Activated CD4-positive, alpha-beta memory T cell treated with anti-CD3 and anti-CD28 coated beads, Interleukin-2, amount 10 ng/mL, durations not matched to agents 7 days and 5 days (primary cell): ENCODE measurements at regions not wholly inside any gene's neighbourhood (a gene's known extent, or its start where the extent isn't known, plus 50 kb on each side); places are given as distances from the start of the nearest gene placed in this dataset.

Experiments used
- CTCF ChIA-PET: fragments of 350-600 bp; sonication (Branson Sonifier 250); formaldehyde crosslinking; loops from one replicate; lab custom pipeline; 2021; ENCODE audit warnings: antibody characterized with exemption, inconsistent platforms; lab: Charles Lee
- POLR2A ChIA-PET: fragments of 350-600 bp; sonication (Branson Sonifier 250); formaldehyde crosslinking; loops from one replicate; lab custom pipeline; 2021; ENCODE audit warnings: antibody characterized with exemption; lab: Charles Lee
- DNase-seq: peaks from one replicate; pipeline ENCODE4 v3.0.0-alpha.2; 2020
- H3K27ac Mint-ChIP-seq: one replicate; pipeline ENCODE4 v1.8.0; 2021; ENCODE audit warnings: mild to moderate bottlenecking, mixed read lengths
- H3K27me3 Mint-ChIP-seq: one replicate; pipeline ENCODE4 v1.8.0; 2021; ENCODE audit warnings: mixed read lengths
- H3K36me3 Mint-ChIP-seq: one replicate; pipeline ENCODE4 v1.8.0; 2021; ENCODE audit warnings: low read depth, mixed read lengths
- H3K4me1 Mint-ChIP-seq: one replicate; pipeline ENCODE4 v1.8.0; 2021; ENCODE audit warnings: mixed read lengths
- H3K4me3 Mint-ChIP-seq: one replicate; pipeline ENCODE4 v1.8.0; 2021; ENCODE audit warnings: mild to moderate bottlenecking, mixed read lengths
- H3K9me3 Mint-ChIP-seq: one replicate; pipeline ENCODE4 v1.8.0; 2021; ENCODE audit warnings: mixed read lengths

- ChIA-PET CTCF (no interaction called here), POLR2A (no interaction called here)
- no peak for DNase-seq
- Mint-ChIP-seq H3K4me1 (no peaks in the 10 kb centered on the region), H3K4me3 (no peak overlapping the region), H3K27me3 (no peaks in the 10 kb centered on the region), H3K36me3 (no peaks in the 10 kb centered on the region), H3K27ac (no peak overlapping the region), H3K9me3 (no peaks in the 10 kb centered on the region)
Measured at GRCh38 chr6:9535106-9535505, 879.8 kb downstream of the TFAP2A start.

DNA sequence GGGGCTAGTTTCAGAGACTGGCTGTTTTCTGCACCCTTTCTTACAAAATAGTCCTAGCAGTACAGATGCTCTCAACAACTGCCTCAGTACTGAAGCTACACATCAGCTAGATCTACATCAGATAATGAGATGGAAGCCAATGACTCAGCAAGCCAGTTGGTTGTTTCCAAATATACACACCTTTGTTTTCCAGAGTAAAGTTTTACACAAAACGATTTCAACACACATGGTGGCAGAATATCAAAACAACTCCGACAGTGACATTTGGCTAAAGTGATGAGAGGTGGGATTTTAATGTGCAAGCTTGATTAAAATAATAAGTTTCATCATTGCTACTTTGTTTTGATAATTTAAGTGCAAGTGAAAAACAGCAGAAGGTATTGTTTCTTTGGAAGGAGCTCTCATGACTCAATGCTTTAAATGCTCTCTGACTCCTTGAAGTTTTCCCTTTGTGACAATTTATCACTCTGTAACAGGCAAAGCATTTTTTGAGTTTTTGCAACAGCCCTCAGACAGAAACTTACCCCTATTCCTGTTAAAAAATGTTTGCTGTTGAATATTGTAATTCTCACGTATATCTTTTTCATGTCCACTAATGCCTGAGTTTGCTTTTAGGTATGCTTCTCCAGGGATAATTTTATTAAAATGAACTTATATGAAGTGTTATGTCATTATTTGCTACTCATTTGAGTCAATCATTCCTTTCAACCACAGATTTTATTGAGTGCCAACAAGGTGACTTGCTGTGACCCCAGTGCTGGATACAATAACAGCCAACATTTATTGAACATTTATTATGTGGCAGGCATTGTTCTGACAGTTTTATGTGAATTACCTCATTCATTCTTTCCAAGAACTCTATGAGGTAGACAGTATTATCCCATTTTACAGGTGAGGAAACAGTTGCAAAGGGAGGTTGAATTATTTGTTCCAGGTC lies 882.0 kb downstream of the TFAP2A start:
- peaks cover 2% of the 10 kb centered on the region for H3K9me3 Mint-ChIP-seq
- no peaks in the 10 kb centered on the region for H3K4me1 Mint-ChIP-seq
- ChIA-PET POLR2A (no interaction called here), CTCF (no interaction called here)
- H3K27ac Mint-ChIP-seq, result no peak overlapping the region
- no peak overlapping the region for H3K4me3 Mint-ChIP-seq
- no peaks in the 10 kb centered on the region for H3K27me3 Mint-ChIP-seq
- no peak for DNase-seq
- no peaks in the 10 kb centered on the region for H3K36me3 Mint-ChIP-seq

- Mint-ChIP-seq H3K27me3 (no peaks in the 10 kb centered on the region), H3K27ac (no peak overlapping the region), H3K36me3 (no peaks in the 10 kb centered on the region), H3K9me3 (peaks cover 11% of the 10 kb centered on the region), H3K4me3 (no peak overlapping the region), H3K4me1 (no peaks in the 10 kb centered on the region)
- POLR2A ChIA-PET, result no interaction called here
- CTCF ChIA-PET, result no interaction called here
- DNase-seq, result no peak
Measured at GRCh38 chr6:9527679-9528286, 887.1 kb downstream of the TFAP2A start.

GRCh38 chr6:9523462-9523861 lies 891.4 kb downstream of the TFAP2A start:
- ChIA-PET POLR2A (no interaction called here), CTCF (no interaction called here)
- H3K27ac Mint-ChIP-seq, result no peak overlapping the region
- no peaks in the 10 kb centered on the region for H3K36me3 Mint-ChIP-seq
- peaks cover 10% of the 10 kb centered on the region for H3K9me3 Mint-ChIP-seq
- DNase-seq, result no peak
- H3K4me1 Mint-ChIP-seq, result peaks cover 5% of the 10 kb centered on the region
- no peak overlapping the region for H3K4me3 Mint-ChIP-seq
- H3K27me3 Mint-ChIP-seq, result no peaks in the 10 kb centered on the region

DNA sequence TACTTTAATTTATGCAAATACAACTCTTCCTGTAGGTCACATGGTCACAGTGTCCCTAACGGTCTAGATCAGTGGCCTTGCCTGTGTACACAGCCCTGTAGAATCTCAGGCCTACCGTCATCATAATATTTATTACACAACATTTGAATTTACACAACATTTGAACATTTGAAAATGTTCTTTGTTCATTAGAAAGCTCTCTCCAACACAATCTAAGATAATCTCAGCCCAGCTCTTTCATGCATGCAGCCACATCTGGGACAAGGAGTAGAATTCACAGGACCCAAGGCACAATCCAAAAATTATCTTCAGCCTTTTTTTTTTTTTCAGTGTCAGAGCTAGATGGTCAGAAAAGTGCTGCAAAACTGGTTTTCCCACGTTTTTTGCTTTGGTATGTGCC lies 892.8 kb downstream of the TFAP2A start:
- H3K27me3 Mint-ChIP-seq, result no peaks in the 10 kb centered on the region
- no peaks in the 10 kb centered on the region for H3K36me3 Mint-ChIP-seq
- CTCF ChIA-PET, result no interaction called here
- no peak overlapping the region for H3K4me3 Mint-ChIP-seq
- no peak for DNase-seq
- POLR2A ChIA-PET, result no interaction called here
- peaks cover 5% of the 10 kb centered on the region for H3K9me3 Mint-ChIP-seq
- no peak overlapping the region for H3K27ac Mint-ChIP-seq
- H3K4me1 Mint-ChIP-seq, result peaks cover 5% of the 10 kb centered on the region

GRCh38 chr6:9521152-9521530 lies 893.7 kb downstream of the TFAP2A start:
- H3K9me3 Mint-ChIP-seq, result peaks cover 5% of the 10 kb centered on the region
- H3K36me3 Mint-ChIP-seq, result no peaks in the 10 kb centered on the region
- POLR2A ChIA-PET, result no interaction called here
- H3K27me3 Mint-ChIP-seq, result no peaks in the 10 kb centered on the region
- no peak for DNase-seq
- H3K27ac Mint-ChIP-seq, result no peak overlapping the region
- CTCF ChIA-PET, result interaction anchor here (1.4 kb wide), 1 partner anchor 13 kb away, joined by 3 read pairs; no protein-coding TSS in a partner anchor
- peaks cover 5% of the 10 kb centered on the region for H3K4me1 Mint-ChIP-seq
- H3K4me3 Mint-ChIP-seq, result no peak overlapping the region

GRCh38 chr6:9520417-9521151 lies 894.3 kb downstream of the TFAP2A start:
- ChIA-PET CTCF (interaction anchor here (1.4 kb wide), 1 partner anchor 13 kb away, joined by 3 read pairs; no protein-coding TSS in a partner anchor), POLR2A (no interaction called here)
- no peaks in the 10 kb centered on the region for H3K27me3 Mint-ChIP-seq
- no peak overlapping the region for H3K4me3 Mint-ChIP-seq
- no peak for DNase-seq
- no peaks in the 10 kb centered on the region for H3K36me3 Mint-ChIP-seq
- no peak overlapping the region for H3K27ac Mint-ChIP-seq
- H3K9me3 Mint-ChIP-seq, result peaks cover 5% of the 10 kb centered on the region
- H3K4me1 Mint-ChIP-seq, result peaks cover 5% of the 10 kb centered on the region

GRCh38 chr6:9518431-9518830 lies 896.4 kb downstream of the TFAP2A start:
- CTCF ChIA-PET, result no interaction called here
- Mint-ChIP-seq H3K27ac (no peak overlapping the region), H3K4me3 (no peak overlapping the region), H3K9me3 (peaks cover 5% of the 10 kb centered on the region), H3K27me3 (no peaks in the 10 kb centered on the region), H3K4me1 (peaks cover 5% of the 10 kb centered on the region), H3K36me3 (no peaks in the 10 kb centered on the region)
- DNase-seq, result no peak
- POLR2A ChIA-PET, result no interaction called here

DNA sequence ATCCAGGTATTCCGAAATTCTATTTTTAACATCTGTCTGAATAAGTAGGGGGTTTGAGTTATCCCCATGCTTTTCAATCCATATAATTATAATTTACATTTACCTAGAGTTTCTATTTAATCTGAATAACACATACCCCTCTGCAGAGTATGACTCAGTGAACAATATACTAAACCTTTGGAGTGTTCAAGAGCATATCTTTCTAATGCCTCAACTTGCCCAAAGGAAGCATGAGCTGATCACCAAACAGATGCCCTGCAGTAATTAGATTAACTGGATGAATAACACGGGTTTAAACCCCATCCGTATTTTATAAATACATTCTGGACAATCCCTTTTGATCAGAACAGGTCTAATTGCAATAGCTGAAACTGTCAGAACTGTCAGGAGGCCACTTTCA lies 897.1 kb downstream of the TFAP2A start:
- H3K4me3 Mint-ChIP-seq, result no peak overlapping the region
- H3K27me3 Mint-ChIP-seq, result no peaks in the 10 kb centered on the region
- CTCF ChIA-PET, result no interaction called here

GRCh38 chr6:9515633-9516606 lies 899.0 kb downstream of the TFAP2A start:
- Mint-ChIP-seq H3K9me3 (peaks cover 2% of the 10 kb centered on the region), H3K4me3 (no peak overlapping the region), H3K36me3 (no peaks in the 10 kb centered on the region), H3K27ac (no peak overlapping the region), H3K4me1 (peaks cover 3% of the 10 kb centered on the region), H3K27me3 (no peaks in the 10 kb centered on the region)
- POLR2A ChIA-PET, result no interaction called here
- CTCF ChIA-PET, result no interaction called here
- no peak for DNase-seq

More for the DNA sequence above, 897.1 kb downstream of the TFAP2A start:
- POLR2A ChIA-PET, result no interaction called here
- H3K9me3 Mint-ChIP-seq, result peaks cover 2% of the 10 kb centered on the region
- no peak overlapping the region for H3K27ac Mint-ChIP-seq
- no peaks in the 10 kb centered on the region for H3K36me3 Mint-ChIP-seq
- no peak for DNase-seq
- H3K4me1 Mint-ChIP-seq, result peaks cover 5% of the 10 kb centered on the region

- H3K9me3 Mint-ChIP-seq, result peaks cover 2% of the 10 kb centered on the region
- no peaks in the 10 kb centered on the region for H3K27me3 Mint-ChIP-seq
- H3K36me3 Mint-ChIP-seq, result no peaks in the 10 kb centered on the region
- DNase-seq, result no peak
- H3K27ac Mint-ChIP-seq, result no peak overlapping the region
- ChIA-PET CTCF (no interaction called here), POLR2A (no interaction called here)
- no peaks in the 10 kb centered on the region for H3K4me1 Mint-ChIP-seq
- no peak overlapping the region for H3K4me3 Mint-ChIP-seq
Measured at GRCh38 chr6:9514146-9514545, 900.7 kb downstream of the TFAP2A start.

DNA sequence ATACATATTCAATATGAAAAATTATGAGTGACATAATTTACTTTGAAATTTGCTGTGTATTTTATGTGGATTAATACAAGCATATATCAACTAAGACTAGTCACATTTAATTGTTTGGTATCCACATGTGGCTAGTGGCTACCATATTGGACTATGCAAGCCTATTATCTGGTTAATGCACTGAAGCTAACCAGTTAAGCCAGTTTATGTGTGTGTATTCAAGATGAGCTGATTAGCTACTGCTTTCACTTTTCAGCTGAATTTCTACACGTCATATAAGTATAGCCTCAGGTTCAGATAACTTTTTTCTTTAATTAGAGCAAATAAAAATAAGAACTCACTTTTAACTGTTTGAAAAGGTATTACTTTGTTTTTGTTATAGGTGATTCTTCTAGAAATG lies 903.7 kb downstream of the TFAP2A start:
- Mint-ChIP-seq H3K27me3 (no peaks in the 10 kb centered on the region), H3K4me3 (no peak overlapping the region), H3K9me3 (no peaks in the 10 kb centered on the region), H3K27ac (no peak overlapping the region), H3K4me1 (no peaks in the 10 kb centered on the region), H3K36me3 (no peaks in the 10 kb centered on the region)
- ChIA-PET POLR2A (no interaction called here), CTCF (no interaction called here)
- DNase-seq, result no peak
